CD4-positive, alpha-beta T cell (primary cell): ENCODE measurements at regions not wholly inside any gene's neighbourhood (a gene's known extent, or its start where the extent isn't known, plus 50 kb on each side); places are given as distances from the start of the nearest gene placed in this dataset.
A peak's percentile ranks its signal among the peaks of the same experiment; 100 is the strongest.

Experiments
- ATAC-seq: fragments of 200-7000 bp; cut with Tn5 transposase; one replicate; pipeline ENCODE4 v1.10.0; 2022; ENCODE audit warnings: mild to moderate bottlenecking; ENCODE audit not compliant: poor library complexity
- CTCF ChIA-PET: fragments of 350-600 bp; sonication (Branson Sonifier 250); formaldehyde crosslinking; loops from one replicate; lab custom pipeline; 2021; ENCODE audit warnings: antibody characterized with exemption, inconsistent platforms; lab: Charles Lee
- POLR2A ChIA-PET: fragments of 350-600 bp; sonication (Branson Sonifier 250); formaldehyde crosslinking; loops from one replicate; lab custom pipeline; 2021; ENCODE audit warnings: antibody characterized with exemption, inconsistent platforms; lab: Charles Lee
- DNase-seq, 14 experiments: peaks; one replicate each; pipeline ENCODE4 v3.0.0-alpha.2; 2013 to 2020; ENCODE audit warnings: mixed read lengths in 2 of 14
- H3K27ac ChIP-seq, 2 donors: one replicate each; pipeline versions ENCODE4 v1.5.1 to v1.7.0; 2013; ENCODE audit warnings: low read length in 2 of 2, low read depth in 1 of 2, mild to moderate bottlenecking in 1 of 2
- H3K27me3 ChIP-seq, 2 experiments: 1 replicate in 1 of 2; 2 replicates in 1 of 2; pipeline versions ENCODE4 v1.6.1 to v1.7.0; 2013; ENCODE audit warnings: low read length in 2 of 2, control low read depth in 1 of 2, mild to moderate bottlenecking in 1 of 2, moderate library complexity in 1 of 2; ENCODE audit not compliant: insufficient read depth in 2 of 2, control insufficient read depth in 1 of 2
- H3K36me3 ChIP-seq: one replicate; pipeline ENCODE4 v1.6.1; 2013; ENCODE audit warnings: low read length, control low read depth; ENCODE audit not compliant: insufficient read depth
- H3K4me1 ChIP-seq: one replicate; pipeline ENCODE4 v1.6.1; 2013; ENCODE audit warnings: low read length, control low read depth; ENCODE audit not compliant: insufficient read depth
- H3K4me3 ChIP-seq: one replicate; pipeline ENCODE4 v1.5.1; 2013; ENCODE audit warnings: mild to moderate bottlenecking, low read length, moderate library complexity
- H3K9me3 ChIP-seq, 2 experiments: 1 replicate in 1 of 2; 2 replicates in 1 of 2; pipeline versions ENCODE4 v1.6.1 to v1.7.0; 2013; ENCODE audit warnings: low read length in 2 of 2, mild to moderate bottlenecking in 2 of 2, control low read depth in 1 of 2, moderate library complexity in 1 of 2; ENCODE audit not compliant: control insufficient read depth in 1 of 2, insufficient read depth in 1 of 2
- H3K27ac Mint-ChIP-seq: one replicate; pipeline ENCODE4 v1.8.0; 2020; ENCODE audit warnings: mixed read lengths
- H3K27me3 Mint-ChIP-seq: one replicate; pipeline ENCODE4 v1.8.0; 2021; ENCODE audit warnings: mixed read lengths
- H3K36me3 Mint-ChIP-seq: one replicate; pipeline ENCODE4 v1.8.0; 2021; ENCODE audit warnings: low read depth, mixed read lengths
- H3K4me1 Mint-ChIP-seq: one replicate; pipeline ENCODE4 v1.8.0; 2021; ENCODE audit warnings: low read depth, mixed read lengths
- H3K4me3 Mint-ChIP-seq: one replicate; pipeline ENCODE4 v1.8.0; 2020; ENCODE audit warnings: mild to moderate bottlenecking, mixed read lengths
- H3K9me3 Mint-ChIP-seq: one replicate; pipeline ENCODE4 v1.8.0; 2020; ENCODE audit warnings: mixed read lengths
- CTCF ChIP-seq: fragments of 200-600 bp; IDR thresholded peaks from one replicate; pipeline ENCODE4 v1.8.0; 2022; ENCODE audit warnings: antibody characterized with exemption, mild to moderate bottlenecking
- intact Hi-C, 2 experiments: fragments of 100-400 bp; cut with DNase I in 1 of 2; cut with micrococcal nuclease in 1 of 2; formaldehyde crosslinking; loops; one replicate each; pipeline versions ENCODE4 v1.15.1 to v1.9.0; 2023 to 2025; cut with DNase I, micrococcal nuclease

GRCh38 chr12:67752226-67752732 is 103.7 kb downstream of the DYRK2 start:
- Histone ChIP-seq H3K4me3 (no peak overlapping the region), H3K4me1 (no peaks in the 10 kb centered on the region), H3K9me3 (no peaks in the 10 kb centered on the region), H3K27ac (no peak overlapping the region), H3K36me3 (no peaks in the 10 kb centered on the region), H3K27me3 (no peaks in the 10 kb centered on the region)
- Mint-ChIP-seq H3K27ac (no peak overlapping the region), H3K4me1 (peaks cover 17% of the 10 kb centered on the region), H3K36me3 (no peaks in the 10 kb centered on the region), H3K4me3 (no peak overlapping the region), H3K27me3 (no peaks in the 10 kb centered on the region), H3K9me3 (no peaks in the 10 kb centered on the region)
- intact Hi-C loops: no loop called here
- POLR2A ChIA-PET: no interaction called here
- no peak for ATAC-seq
- DNase-seq: no peak
- CTCF ChIA-PET: no interaction called here
- no peak for TF ChIP-seq CTCF

GRCh38 chr12:67754933-67755697 is 106.6 kb downstream of the DYRK2 start:
- Mint-ChIP-seq H3K36me3 (no peaks in the 10 kb centered on the region), H3K27me3 (no peaks in the 10 kb centered on the region), H3K4me1 (peaks cover 17% of the 10 kb centered on the region), H3K9me3 (no peaks in the 10 kb centered on the region), H3K27ac (no peak overlapping the region), H3K4me3 (no peak overlapping the region)
- Histone ChIP-seq H3K9me3 (no peaks in the 10 kb centered on the region), H3K27me3 (no peaks in the 10 kb centered on the region), H3K36me3 (no peaks in the 10 kb centered on the region), H3K27ac (no peak overlapping the region), H3K4me1 (no peaks in the 10 kb centered on the region), H3K4me3 (no peak overlapping the region)
- TF ChIP-seq CTCF: no peak
- ChIA-PET POLR2A (no interaction called here), CTCF (interaction anchor here (1.1 kb wide), 1 partner anchor 12 kb away, joined by 3 read pairs; no protein-coding TSS in a partner anchor)
- DNase-seq (peak in 2 of 14 experiments; percentile 2), ATAC-seq (no peak)
- intact Hi-C loops: no loop called here

GRCh38 chr12:67757651-67758050 is 109.1 kb downstream of the DYRK2 start:
- POLR2A ChIA-PET: no interaction called here
- Mint-ChIP-seq H3K27ac (no peak overlapping the region), H3K27me3 (no peaks in the 10 kb centered on the region), H3K36me3 (no peaks in the 10 kb centered on the region), H3K4me3 (no peak overlapping the region), H3K9me3 (no peaks in the 10 kb centered on the region), H3K4me1 (peaks cover 17% of the 10 kb centered on the region)
- Histone ChIP-seq H3K4me1 (no peaks in the 10 kb centered on the region), H3K27ac (no peak overlapping the region), H3K27me3 (no peaks in the 10 kb centered on the region), H3K4me3 (no peak overlapping the region), H3K9me3 (no peaks in the 10 kb centered on the region), H3K36me3 (no peaks in the 10 kb centered on the region)
- intact Hi-C loops: no loop called here
- no peak for DNase-seq
- TF ChIP-seq CTCF: no peak
- no peak for ATAC-seq
- CTCF ChIA-PET: no interaction called here
